ENCODE measurements at regions not wholly inside any gene's neighbourhood (a gene's known extent, or its start where the extent isn't known, plus 50 kb on each side); places are given as distances from the start of the nearest gene placed in this dataset.

DNA sequence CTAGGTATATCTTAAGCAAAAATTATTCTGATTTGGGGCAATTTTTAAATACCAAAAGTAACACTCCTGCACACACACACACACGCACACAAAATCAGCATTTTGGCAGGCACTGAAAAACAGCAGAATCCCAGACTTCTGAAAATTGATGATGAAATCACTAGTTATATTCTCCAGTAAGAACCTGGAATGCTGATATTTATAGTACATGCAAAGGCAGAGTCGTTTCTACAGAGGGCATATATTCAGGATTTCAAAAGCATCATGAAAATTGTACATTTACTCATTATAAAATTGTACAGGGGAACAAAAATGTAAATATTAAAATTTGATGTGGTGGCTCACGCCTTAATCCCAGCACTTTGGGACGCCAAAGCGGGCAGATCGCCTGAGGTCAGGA is 352.5 kb upstream of the PITX2 start:
- DNase-seq, result no peak
- H3K27ac Mint-ChIP-seq, result no peak overlapping the region
- peaks cover 3% of the 10 kb centered on the region for H3K9me3 Mint-ChIP-seq (ENCODE audit: insufficient read depth)
- no peak overlapping the region for H3K9ac ChIP-seq (ENCODE audit: low read length)
- H2AFZ ChIP-seq (ENCODE audit: insufficient read depth, low read depth, low read length, poor library complexity, severe bottlenecking), result no peak overlapping the region
- no peak overlapping the region for H3K27ac ChIP-seq (ENCODE audit: low read length in 2 of 2)
- CTCF ChIA-PET, result no interaction called here
- H3K4me1 Mint-ChIP-seq, result no peaks in the 10 kb centered on the region
- no peak for ATAC-seq (ENCODE audit: low read depth)
- no peaks in the 10 kb centered on the region for H3K79me2 ChIP-seq (ENCODE audit: control insufficient read depth, insufficient read depth, low read length)
- no peak overlapping the region for H3K4me3 Mint-ChIP-seq
- no peak for TF ChIP-seq EZH2 (IDR thresholded peaks at IDR 0.05; ENCODE audit: borderline replicate concordance, insufficient read depth, low read depth, low read length, poor library complexity, severe bottlenecking)
- TF ChIP-seq, protein P1, sequence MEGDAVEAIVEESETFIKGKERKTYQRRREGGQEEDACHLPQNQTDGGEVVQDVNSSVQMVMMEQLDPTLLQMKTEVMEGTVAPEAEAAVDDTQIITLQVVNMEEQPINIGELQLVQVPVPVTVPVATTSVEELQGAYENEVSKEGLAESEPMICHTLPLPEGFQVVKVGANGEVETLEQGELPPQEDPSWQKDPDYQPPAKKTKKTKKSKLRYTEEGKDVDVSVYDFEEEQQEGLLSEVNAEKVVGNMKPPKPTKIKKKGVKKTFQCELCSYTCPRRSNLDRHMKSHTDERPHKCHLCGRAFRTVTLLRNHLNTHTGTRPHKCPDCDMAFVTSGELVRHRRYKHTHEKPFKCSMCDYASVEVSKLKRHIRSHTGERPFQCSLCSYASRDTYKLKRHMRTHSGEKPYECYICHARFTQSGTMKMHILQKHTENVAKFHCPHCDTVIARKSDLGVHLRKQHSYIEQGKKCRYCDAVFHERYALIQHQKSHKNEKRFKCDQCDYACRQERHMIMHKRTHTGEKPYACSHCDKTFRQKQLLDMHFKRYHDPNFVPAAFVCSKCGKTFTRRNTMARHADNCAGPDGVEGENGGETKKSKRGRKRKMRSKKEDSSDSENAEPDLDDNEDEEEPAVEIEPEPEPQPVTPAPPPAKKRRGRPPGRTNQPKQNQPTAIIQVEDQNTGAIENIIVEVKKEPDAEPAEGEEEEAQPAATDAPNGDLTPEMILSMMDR (IDR thresholded peaks at IDR 0.05), result no peak
- no peak overlapping the region for H3K4me3 ChIP-seq (ENCODE audit: control extremely low read depth in 1 of 5, extremely low read depth in 1 of 5, insufficient read depth in 1 of 5, low read depth in 2 of 5, low read length in 4 of 5)
- POLR2A ChIA-PET, result no interaction called here
- intact Hi-C loops (cut with micrococcal nuclease), result no loop called here
- no peaks in the 10 kb centered on the region for H3K9me3 ChIP-seq (ENCODE audit: control extremely low read depth in 1 of 3, control insufficient read depth in 2 of 3, insufficient read depth in 1 of 3, low read length in 2 of 3)
- no peaks in the 10 kb centered on the region for H3K36me3 ChIP-seq (replicated peaks in 1 of 2; ENCODE audit: control extremely low read depth in 1 of 2, control insufficient read depth in 1 of 2, extremely low read depth in 1 of 2, insufficient read depth in 2 of 2, low read length in 1 of 2)
- H3K27me3 ChIP-seq (replicated peaks in 1 of 4; ENCODE audit: control extremely low read depth in 1 of 4, control insufficient read depth in 3 of 4, insufficient read depth in 4 of 4, low read length in 3 of 4), result no peaks in the 10 kb centered on the region
- H3K4me1 ChIP-seq (ENCODE audit: control insufficient read depth in 2 of 2, insufficient read depth in 2 of 2, low read length in 2 of 2), result no peaks in the 10 kb centered on the region
- WGBS (ENCODE audit: insufficient coverage), result 96% methylated on average over 4 of the region's 6 CpGs
- H3K27me3 Mint-ChIP-seq, result no peaks in the 10 kb centered on the region
- no peak overlapping the region for H3K4me2 ChIP-seq (replicated peaks; ENCODE audit: low read depth, low read length, poor library complexity, severe bottlenecking)
- no peaks in the 10 kb centered on the region for H4K20me1 ChIP-seq (ENCODE audit: control insufficient read depth, insufficient read depth, low read length, poor library complexity, severe bottlenecking)

DNA sequence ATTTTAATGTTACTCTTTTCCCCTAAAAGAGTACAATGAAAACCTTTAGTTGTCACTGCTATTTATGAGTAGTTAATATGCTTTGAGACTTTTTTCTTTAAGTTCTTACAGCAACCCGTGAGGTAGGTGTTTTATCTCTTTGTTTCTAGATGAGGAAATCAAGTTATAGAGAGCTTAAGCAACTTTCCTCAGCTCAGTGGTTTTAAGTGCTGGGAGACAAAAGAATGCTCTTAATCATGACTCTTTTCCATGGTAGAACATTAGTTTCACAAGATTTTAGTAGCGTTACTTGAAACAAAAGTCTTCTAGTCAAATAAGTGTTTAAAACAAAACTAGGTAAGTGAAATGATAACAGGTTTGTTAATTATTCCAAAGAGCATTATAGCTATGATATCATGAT is 354.7 kb upstream of the PITX2 start:
- Histone ChIP-seq H3K9me3 (ENCODE audit: control extremely low read depth in 1 of 3, control insufficient read depth in 2 of 3, insufficient read depth in 1 of 3, low read length in 2 of 3) (no peaks in the 10 kb centered on the region), H3K27ac (ENCODE audit: low read length in 2 of 2) (no peak overlapping the region), H3K79me2 (ENCODE audit: control insufficient read depth, insufficient read depth, low read length) (no peaks in the 10 kb centered on the region), H4K20me1 (ENCODE audit: control insufficient read depth, insufficient read depth, low read length, poor library complexity, severe bottlenecking) (no peaks in the 10 kb centered on the region), H3K4me1 (ENCODE audit: control insufficient read depth in 2 of 2, insufficient read depth in 2 of 2, low read length in 2 of 2) (no peaks in the 10 kb centered on the region), H3K9ac (ENCODE audit: low read length) (no peak overlapping the region), H3K4me3 (ENCODE audit: control extremely low read depth in 1 of 5, extremely low read depth in 1 of 5, insufficient read depth in 1 of 5, low read depth in 2 of 5, low read length in 4 of 5) (no peak overlapping the region), H3K4me2 (replicated peaks; ENCODE audit: low read depth, low read length, poor library complexity, severe bottlenecking) (no peak overlapping the region), H3K36me3 (replicated peaks in 1 of 2; ENCODE audit: control extremely low read depth in 1 of 2, control insufficient read depth in 1 of 2, extremely low read depth in 1 of 2, insufficient read depth in 2 of 2, low read length in 1 of 2) (no peaks in the 10 kb centered on the region), H3K27me3 (replicated peaks in 1 of 4; ENCODE audit: control extremely low read depth in 1 of 4, control insufficient read depth in 3 of 4, insufficient read depth in 4 of 4, low read length in 3 of 4) (no peaks in the 10 kb centered on the region), H2AFZ (ENCODE audit: insufficient read depth, low read depth, low read length, poor library complexity, severe bottlenecking) (no peak overlapping the region)
- no peak overlapping the region for H3K27ac Mint-ChIP-seq
- no peak for DNase-seq
- no peak overlapping the region for H3K4me3 Mint-ChIP-seq
- intact Hi-C loops (cut with micrococcal nuclease), result no loop called here
- ChIA-PET CTCF (no interaction called here), POLR2A (no interaction called here)
- no CpG with 5 or more reads among the region's 2 CpGs for WGBS (ENCODE audit: insufficient coverage)
- no peak for TF ChIP-seq EZH2 (IDR thresholded peaks at IDR 0.05; ENCODE audit: borderline replicate concordance, insufficient read depth, low read depth, low read length, poor library complexity, severe bottlenecking)
- TF ChIP-seq, protein P1 (IDR thresholded peaks at IDR 0.05), result no peak
- H3K27me3 Mint-ChIP-seq, result no peaks in the 10 kb centered on the region
- H3K4me1 Mint-ChIP-seq, result no peaks in the 10 kb centered on the region
- peaks cover 3% of the 10 kb centered on the region for H3K9me3 Mint-ChIP-seq (ENCODE audit: insufficient read depth)
- no peak for ATAC-seq (ENCODE audit: low read depth)

Measured in B cell (primary cell).